ENCODE measurements at regions not wholly inside any gene's neighbourhood (a gene's known extent, or its start where the extent isn't known, plus 50 kb on each side); places are given as distances from the start of the nearest gene placed in this dataset.

- Histone ChIP-seq H3K36me3 (ENCODE audit: control insufficient read depth in 2 of 2, extremely low read depth in 1 of 2, insufficient read depth in 2 of 2, low read length in 2 of 2) (no peaks in the 10 kb centered on the region), H3K4me1 (ENCODE audit: control insufficient read depth, extremely low read depth, insufficient read depth, low read length) (peaks cover 12% of the 10 kb centered on the region), H2AFZ (ENCODE audit: low read depth, low read length) (peak overlapping the region; percentile 12), H3K4me2 (ENCODE audit: insufficient read depth, low read length) (no peak overlapping the region), H3K9me1 (replicated peaks; ENCODE audit: control insufficient read depth, extremely low read depth, insufficient read depth, low read length) (no peaks in the 10 kb centered on the region), H3K27ac (ENCODE audit: insufficient read depth, low read depth, low read length) (peak overlapping the region; percentile 12), H4K20me1 (replicated peaks; ENCODE audit: control insufficient read depth, extremely low read depth, insufficient read depth, low read length) (no peaks in the 10 kb centered on the region), H3K4me3 (replicated peaks in 1 of 3; ENCODE audit: insufficient read depth in 1 of 3, low read depth in 1 of 3, low read length in 3 of 3) (no peak overlapping the region), H3K9me3 (replicated peaks; ENCODE audit: control insufficient read depth, insufficient read depth, low read length) (no peaks in the 10 kb centered on the region), H3K79me2 (ENCODE audit: control insufficient read depth, insufficient read depth, low read length) (no peaks in the 10 kb centered on the region), H3K27me3 (ENCODE audit: control insufficient read depth in 2 of 2, insufficient read depth in 2 of 2, low read length in 2 of 2) (no peaks in the 10 kb centered on the region), H3K9ac (replicated peaks; ENCODE audit: extremely low read depth, insufficient read depth, low read length) (no peak overlapping the region)
- CTCF ChIA-PET = interaction anchor here (1.2 to 1.4 kb wide), 2 partner anchors 13 to 20 kb away, joined by 3 to 4 read pairs; no protein-coding TSS in a partner anchor
- TF ChIP-seq POLR2A (IDR thresholded peaks at IDR 0.05; ENCODE audit: low read depth, low read length) = no peak
- intact Hi-C loops (cut with micrococcal nuclease) (no loop called here), dilution Hi-C loops (cut with MboI; ENCODE audit: extremely low pct_ligation_motif_present, low sequenced_read_pairs) (no loop called here)
- no peak for FAIRE-seq
- BruUV-seq (replicated peaks) = no TSS peak
- no peak for DNase-seq (ENCODE audit: low read depth, low spot score)
- POLR2A ChIA-PET = no interaction called here
These were observed 105.4 kb upstream of the SLC7A11 start for GRCh38 chr4:138347561-138347960.

GRCh38 chr4:138344851-138345250 is 102.7 kb upstream of the SLC7A11 start:
- Histone ChIP-seq H3K9me3 (replicated peaks; ENCODE audit: control insufficient read depth, insufficient read depth, low read length) (no peaks in the 10 kb centered on the region), H3K27ac (ENCODE audit: insufficient read depth, low read depth, low read length) (no peak overlapping the region), H3K79me2 (ENCODE audit: control insufficient read depth, insufficient read depth, low read length) (no peaks in the 10 kb centered on the region), H3K27me3 (ENCODE audit: control insufficient read depth in 2 of 2, insufficient read depth in 2 of 2, low read length in 2 of 2) (no peaks in the 10 kb centered on the region), H3K9me1 (replicated peaks; ENCODE audit: control insufficient read depth, extremely low read depth, insufficient read depth, low read length) (no peaks in the 10 kb centered on the region), H3K4me3 (replicated peaks in 1 of 3; ENCODE audit: insufficient read depth in 1 of 3, low read depth in 1 of 3, low read length in 3 of 3) (no peak overlapping the region), H3K36me3 (ENCODE audit: control insufficient read depth in 2 of 2, extremely low read depth in 1 of 2, insufficient read depth in 2 of 2, low read length in 2 of 2) (no peaks in the 10 kb centered on the region), H3K4me2 (ENCODE audit: insufficient read depth, low read length) (no peak overlapping the region), H3K4me1 (ENCODE audit: control insufficient read depth, extremely low read depth, insufficient read depth, low read length) (peaks cover 12% of the 10 kb centered on the region), H4K20me1 (replicated peaks; ENCODE audit: control insufficient read depth, extremely low read depth, insufficient read depth, low read length) (no peaks in the 10 kb centered on the region), H2AFZ (ENCODE audit: low read depth, low read length) (no peak overlapping the region), H3K9ac (replicated peaks; ENCODE audit: extremely low read depth, insufficient read depth, low read length) (no peak overlapping the region)
- intact Hi-C loops (cut with micrococcal nuclease) = no loop called here
- CTCF ChIA-PET = no interaction called here
- TF ChIP-seq POLR2A (IDR thresholded peaks at IDR 0.05; ENCODE audit: low read depth, low read length) (no peak), FOS (IDR thresholded peaks at IDR 0.05; ENCODE audit: borderline replicate concordance, insufficient read depth, low read length) (no peak), GATA2 (IDR thresholded peaks at IDR 0.05; ENCODE audit: insufficient read depth, insufficient read length, low read depth, low read length) (no peak), MYC (IDR thresholded peaks at IDR 0.05; ENCODE audit: low read depth, low read length) (no peak), MAX (IDR thresholded peaks at IDR 0.05; ENCODE audit: insufficient read depth, insufficient read length) (no peak), JUN (IDR thresholded peaks at IDR 0.05; ENCODE audit: borderline replicate concordance, insufficient read depth, insufficient read length, low read depth) (no peak), EZH2 (IDR thresholded peaks at IDR 0.05; ENCODE audit: borderline replicate concordance, low read depth, low read length, severe bottlenecking) (no peak), POLR2AphosphoS5 (IDR thresholded peaks at IDR 0.05; ENCODE audit: insufficient read depth, low read depth, low read length) (no peak)
- TF ChIP-seq, protein P1, sequence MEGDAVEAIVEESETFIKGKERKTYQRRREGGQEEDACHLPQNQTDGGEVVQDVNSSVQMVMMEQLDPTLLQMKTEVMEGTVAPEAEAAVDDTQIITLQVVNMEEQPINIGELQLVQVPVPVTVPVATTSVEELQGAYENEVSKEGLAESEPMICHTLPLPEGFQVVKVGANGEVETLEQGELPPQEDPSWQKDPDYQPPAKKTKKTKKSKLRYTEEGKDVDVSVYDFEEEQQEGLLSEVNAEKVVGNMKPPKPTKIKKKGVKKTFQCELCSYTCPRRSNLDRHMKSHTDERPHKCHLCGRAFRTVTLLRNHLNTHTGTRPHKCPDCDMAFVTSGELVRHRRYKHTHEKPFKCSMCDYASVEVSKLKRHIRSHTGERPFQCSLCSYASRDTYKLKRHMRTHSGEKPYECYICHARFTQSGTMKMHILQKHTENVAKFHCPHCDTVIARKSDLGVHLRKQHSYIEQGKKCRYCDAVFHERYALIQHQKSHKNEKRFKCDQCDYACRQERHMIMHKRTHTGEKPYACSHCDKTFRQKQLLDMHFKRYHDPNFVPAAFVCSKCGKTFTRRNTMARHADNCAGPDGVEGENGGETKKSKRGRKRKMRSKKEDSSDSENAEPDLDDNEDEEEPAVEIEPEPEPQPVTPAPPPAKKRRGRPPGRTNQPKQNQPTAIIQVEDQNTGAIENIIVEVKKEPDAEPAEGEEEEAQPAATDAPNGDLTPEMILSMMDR (IDR thresholded peaks at IDR 0.05; ENCODE audit: extremely low read depth in 1 of 2, insufficient read depth in 1 of 2, low read depth in 1 of 2, low read length in 2 of 2) = no peak
- no TSS peak for BruUV-seq (replicated peaks)
- POLR2A ChIA-PET = interaction anchor here (0.6 kb wide), 1 partner anchor 12 kb away, joined by 4 read pairs; no protein-coding TSS in a partner anchor
- dilution Hi-C loops (cut with MboI; ENCODE audit: extremely low pct_ligation_motif_present, low sequenced_read_pairs) = no loop called here
- no peak for DNase-seq (ENCODE audit: low read depth, low spot score)
- FAIRE-seq = no peak
